GM12865 (cell line): ENCODE measurements at regions not wholly inside any gene's neighbourhood (a gene's known extent, or its start where the extent isn't known, plus 50 kb on each side); places are given as distances from the start of the nearest gene placed in this dataset.

Experiments used
- DNase-seq: peaks from one replicate; pipeline ENCODE4 v3.0.0; 2010; ENCODE audit warnings: low read depth
- H3K4me3 ChIP-seq: 2 replicates; pipeline ENCODE4 v1.5.1; 2011; ENCODE audit warnings: mild to moderate bottlenecking, low read depth, low read length, control low read depth
- TF ChIP-seq, protein P1 (sequence below): IDR thresholded peaks from 2 replicates; pipeline ENCODE4 v1.5.1; 2011; ENCODE audit warnings: low read length, control low read depth, low read depth, inconsistent platforms; ENCODE audit not compliant: insufficient read depth; ENCODE audit errors: missing control alignments

DNA sequence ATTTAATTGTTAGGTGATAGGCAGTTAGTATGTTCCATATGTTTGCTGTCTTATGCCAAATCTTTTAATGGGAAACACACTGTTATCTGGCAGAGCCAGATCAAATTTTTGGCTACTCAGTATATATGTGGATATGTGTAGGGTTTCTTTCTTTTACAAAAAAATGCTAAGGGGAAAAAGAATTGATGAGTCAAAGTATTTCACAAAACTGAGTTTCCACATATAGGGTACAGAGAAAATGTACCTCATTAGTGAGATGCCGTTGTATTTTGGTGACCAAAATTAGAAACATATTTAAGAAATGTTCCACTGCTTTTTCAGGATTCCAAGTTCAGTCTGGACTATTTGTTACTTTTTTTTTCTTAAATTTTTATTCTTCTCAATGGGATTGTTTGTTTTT lies 201.2 kb upstream of the PTGFR start:
- TF ChIP-seq, protein P1, sequence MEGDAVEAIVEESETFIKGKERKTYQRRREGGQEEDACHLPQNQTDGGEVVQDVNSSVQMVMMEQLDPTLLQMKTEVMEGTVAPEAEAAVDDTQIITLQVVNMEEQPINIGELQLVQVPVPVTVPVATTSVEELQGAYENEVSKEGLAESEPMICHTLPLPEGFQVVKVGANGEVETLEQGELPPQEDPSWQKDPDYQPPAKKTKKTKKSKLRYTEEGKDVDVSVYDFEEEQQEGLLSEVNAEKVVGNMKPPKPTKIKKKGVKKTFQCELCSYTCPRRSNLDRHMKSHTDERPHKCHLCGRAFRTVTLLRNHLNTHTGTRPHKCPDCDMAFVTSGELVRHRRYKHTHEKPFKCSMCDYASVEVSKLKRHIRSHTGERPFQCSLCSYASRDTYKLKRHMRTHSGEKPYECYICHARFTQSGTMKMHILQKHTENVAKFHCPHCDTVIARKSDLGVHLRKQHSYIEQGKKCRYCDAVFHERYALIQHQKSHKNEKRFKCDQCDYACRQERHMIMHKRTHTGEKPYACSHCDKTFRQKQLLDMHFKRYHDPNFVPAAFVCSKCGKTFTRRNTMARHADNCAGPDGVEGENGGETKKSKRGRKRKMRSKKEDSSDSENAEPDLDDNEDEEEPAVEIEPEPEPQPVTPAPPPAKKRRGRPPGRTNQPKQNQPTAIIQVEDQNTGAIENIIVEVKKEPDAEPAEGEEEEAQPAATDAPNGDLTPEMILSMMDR, result no peak
- H3K4me3 ChIP-seq, result no peak overlapping the region
- no peak for DNase-seq

DNA sequence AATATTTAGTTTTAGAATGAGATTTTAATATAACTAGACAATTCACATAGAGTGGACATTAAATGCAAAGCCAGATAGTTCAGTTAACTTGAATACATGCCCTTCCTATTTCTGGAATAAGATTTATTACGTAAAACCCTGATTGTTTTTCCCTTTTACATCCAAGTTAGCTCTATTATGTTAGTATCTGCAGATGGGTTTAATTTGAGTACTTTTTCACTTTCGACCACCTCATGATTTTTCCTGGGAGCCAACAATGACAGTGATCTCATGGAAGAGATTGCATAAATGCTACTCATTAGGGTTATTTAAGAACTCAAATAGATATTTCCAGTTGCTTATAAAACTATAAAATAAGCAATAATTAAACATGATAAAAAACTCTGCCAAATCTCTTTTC lies 199.4 kb upstream of the PTGFR start:
- no peak for DNase-seq
- H3K4me3 ChIP-seq, result no peak overlapping the region
- TF ChIP-seq, protein P1, result no peak

DNA sequence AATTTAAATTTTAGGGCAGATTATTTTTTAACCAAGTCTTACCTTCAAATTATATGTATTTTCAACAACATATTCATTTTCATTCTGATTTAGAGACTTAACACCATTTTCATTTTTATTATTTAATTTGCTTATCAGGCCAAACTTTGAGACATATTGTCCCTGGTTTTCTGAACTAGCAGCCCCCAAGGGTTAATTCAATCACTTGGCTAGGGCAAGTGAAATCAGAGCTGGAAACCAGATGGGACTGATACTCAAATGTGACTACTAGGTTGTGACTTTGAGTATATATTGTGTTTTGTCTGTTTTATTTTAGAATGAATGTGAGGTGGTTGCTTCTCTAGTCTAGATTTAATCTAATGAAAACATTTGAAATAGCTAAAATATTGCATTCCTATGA lies 198.9 kb upstream of the PTGFR start:
- DNase-seq, result no peak
- H3K4me3 ChIP-seq, result no peak overlapping the region
- TF ChIP-seq, protein P1, result no peak

DNA sequence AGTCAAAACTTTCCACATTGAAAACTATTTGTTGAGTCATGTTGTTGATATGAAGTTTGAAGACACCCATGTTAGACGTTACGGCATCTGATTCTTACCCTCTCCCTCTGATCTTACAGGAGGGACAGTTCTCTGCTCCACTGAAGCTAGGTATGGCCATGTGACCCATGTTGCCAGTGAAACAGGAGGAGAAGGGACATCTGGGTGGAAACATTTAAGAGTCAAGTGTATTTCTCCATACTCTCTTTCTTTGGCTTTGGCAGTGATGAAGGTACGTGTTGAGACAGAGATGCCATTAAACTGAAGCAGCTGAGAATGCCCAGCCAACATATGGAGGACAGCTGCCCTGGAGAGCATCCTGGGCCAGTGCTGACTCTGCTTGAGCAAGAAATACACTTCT lies 198.4 kb upstream of the PTGFR start:
- no peak overlapping the region for H3K4me3 ChIP-seq
- TF ChIP-seq, protein P1, result no peak
- DNase-seq, result no peak

DNA sequence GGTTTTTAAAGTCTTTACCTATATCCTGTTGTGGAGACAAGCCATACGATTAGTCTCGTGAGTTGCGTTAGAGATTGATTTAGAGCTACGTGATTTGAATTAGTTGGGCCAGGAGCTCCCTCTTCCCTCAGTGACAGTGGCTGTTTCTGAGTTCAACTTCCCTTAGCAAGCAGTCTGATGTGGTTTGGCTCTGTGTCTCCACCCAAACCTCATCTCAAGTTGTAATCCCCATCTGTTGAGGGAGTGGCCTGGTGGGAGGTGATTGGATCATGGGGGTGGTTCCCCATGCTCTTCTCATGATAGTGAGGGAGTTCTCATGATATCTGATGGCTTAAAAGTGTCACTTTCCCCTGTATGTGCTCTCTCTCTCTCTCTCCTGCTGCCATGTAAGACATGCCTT lies 192.9 kb upstream of the PTGFR start:
- no peak for DNase-seq
- no peak overlapping the region for H3K4me3 ChIP-seq
- TF ChIP-seq, protein P1, result no peak

DNA sequence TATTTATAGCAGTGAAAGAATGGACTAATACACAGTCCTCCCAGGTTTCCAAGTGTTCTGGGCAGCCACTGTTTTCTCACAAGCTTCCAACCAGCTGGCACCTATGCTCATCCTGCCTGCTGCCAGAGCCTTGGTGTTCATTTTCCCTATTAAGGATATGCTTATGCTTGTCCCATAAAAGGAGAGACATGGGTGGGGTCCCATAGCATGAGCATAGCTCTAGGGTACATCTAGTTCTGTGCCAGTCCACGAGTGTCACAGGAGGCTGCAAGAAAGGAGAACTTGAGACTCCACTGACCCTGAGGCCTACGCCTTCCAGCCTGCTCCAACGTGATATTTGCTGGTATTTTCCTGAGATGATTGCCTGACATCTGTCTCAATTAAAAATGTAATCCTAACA lies 192.4 kb upstream of the PTGFR start:
- H3K4me3 ChIP-seq, result no peak overlapping the region
- DNase-seq, result no peak
- TF ChIP-seq, protein P1, result no peak

DNA sequence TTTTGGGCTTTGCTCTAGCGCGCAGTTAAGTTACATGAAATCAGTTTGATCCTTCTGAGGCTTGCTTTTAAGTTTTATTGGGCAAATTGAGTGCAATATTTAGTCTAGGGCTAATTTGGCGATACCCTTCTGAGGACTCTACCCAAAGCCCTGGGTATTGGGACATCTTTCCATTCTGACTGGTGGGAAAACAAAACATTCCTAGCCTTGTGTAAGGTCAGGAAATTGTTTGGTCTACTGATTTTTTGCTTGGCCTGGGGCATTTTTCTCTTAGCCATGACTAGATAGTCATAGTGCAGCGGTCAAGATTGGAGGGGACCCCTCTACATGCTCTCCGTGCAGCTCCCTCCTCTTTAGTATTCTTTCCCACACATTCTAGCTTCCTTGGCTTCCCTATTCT lies 189.6 kb upstream of the PTGFR start:
- TF ChIP-seq, protein P1, result no peak
- H3K4me3 ChIP-seq, result no peak overlapping the region

More for the DNA sequence above, 189.6 kb upstream of the PTGFR start:
- no peak for DNase-seq
